ENCODE measurements at regions not wholly inside any gene's neighbourhood (a gene's known extent, or its start where the extent isn't known, plus 50 kb on each side); places are given as distances from the start of the nearest gene placed in this dataset.
"Not testable (repeated sequence)": the region's sequence is repeated elsewhere in the genome, so short reads cannot be mapped to it uniquely, and the experiment has no call there.

DNA sequence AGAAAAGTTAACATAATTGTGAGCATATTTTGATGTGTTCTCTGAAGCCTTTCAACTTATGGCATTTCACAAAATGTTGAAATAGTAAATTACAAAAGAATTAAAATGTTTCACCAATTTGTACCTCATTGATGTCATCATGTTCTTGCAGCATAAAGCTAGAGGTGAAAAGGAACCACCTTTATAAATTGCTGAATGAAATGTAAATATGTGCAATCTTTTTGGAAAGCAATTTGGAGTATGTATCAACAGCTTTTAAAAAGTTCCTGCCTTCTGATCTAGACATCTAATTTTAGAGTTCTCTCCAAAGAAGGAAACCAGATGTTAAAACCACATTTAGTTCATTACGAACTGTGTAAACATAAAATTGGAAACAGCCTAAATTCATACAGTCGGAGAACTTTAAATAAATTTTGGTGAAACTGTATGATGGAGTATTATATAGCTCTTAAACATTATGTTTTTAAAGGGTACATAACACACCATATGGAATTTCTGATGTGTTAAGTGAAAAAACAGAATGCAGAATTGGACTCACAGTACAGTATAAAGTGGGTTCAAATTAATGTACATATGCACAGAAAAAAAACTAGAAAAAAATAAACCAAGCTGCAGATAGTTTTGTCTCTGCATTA lies 311.2 kb upstream of the NAALADL2 start:
- no peak for DNase-seq

DNA sequence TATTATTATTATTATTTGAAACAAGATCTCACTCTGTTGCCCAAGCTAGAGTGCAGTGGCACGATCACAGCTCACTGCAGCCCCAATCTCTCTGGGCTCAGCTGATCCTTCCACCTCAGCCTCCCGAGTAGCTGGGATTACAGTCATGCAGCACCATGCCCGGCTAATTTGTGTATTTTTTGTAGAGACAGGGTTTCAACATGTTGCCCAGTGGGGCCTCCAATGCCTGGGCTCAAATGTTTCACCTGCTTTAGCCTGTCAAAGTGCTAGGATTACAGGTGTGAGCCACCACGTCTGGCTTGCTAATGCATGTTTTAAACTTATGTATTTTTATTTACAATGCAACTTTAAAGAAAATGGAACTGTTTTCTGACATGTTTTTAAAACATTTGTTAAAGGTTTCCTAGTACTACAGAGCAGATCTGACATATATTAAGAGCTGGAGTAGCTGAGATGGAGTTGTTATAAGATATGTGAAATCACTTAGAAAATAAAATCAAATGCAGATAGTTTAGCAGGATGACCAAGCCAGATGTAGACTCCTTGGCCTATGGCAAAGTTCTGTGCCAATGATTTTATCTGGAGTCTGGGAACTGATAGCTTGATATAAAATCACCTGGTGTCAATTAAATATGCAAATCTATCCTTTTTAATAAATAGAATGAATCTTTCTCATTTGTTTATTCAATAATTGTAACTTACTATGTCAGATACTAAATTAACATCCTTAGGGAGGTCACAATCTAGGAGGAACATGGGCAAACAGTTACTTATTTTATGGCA lies 310.1 kb upstream of the NAALADL2 start:
- DNase-seq: no peak

DNA sequence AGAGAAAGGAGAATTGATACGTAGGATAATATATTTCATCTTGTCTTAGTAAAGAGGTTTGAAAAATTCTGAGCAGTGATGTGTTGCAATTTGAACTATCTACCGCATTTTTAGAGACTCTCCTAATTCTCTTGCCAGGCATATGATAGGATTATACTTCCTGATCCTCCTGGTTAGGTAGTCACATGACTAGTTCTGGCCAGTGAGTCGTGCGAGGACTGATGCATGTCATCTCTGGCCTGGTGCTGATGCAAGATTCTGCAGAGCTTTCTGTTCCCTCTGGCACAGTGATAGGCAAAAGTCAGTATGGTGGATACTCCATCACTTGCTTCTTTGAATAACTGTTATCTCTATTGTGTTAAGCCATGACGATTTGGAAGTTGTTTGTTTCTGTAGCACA lies 277.6 kb upstream of the NAALADL2 start:
- DNase-seq: no peak

DNA sequence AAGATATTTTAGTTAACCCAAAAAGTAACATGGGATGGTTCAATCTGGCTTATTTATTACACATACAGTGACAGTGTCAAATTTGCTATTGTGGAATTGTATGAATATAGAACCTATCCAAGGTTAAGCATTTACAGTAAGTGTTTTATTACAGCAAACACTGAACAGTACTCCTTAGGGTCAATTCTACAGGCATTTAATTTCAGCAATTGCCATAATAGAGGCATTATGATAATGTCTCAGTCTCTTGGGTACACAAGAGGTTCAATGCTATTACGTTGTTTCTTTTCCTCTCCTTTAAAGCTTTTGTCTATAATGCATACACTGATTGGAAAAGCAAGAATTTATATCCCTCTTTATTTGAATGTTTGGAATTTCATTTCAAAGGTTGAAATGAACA lies 275.7 kb upstream of the NAALADL2 start:
- no peak for DNase-seq

DNA sequence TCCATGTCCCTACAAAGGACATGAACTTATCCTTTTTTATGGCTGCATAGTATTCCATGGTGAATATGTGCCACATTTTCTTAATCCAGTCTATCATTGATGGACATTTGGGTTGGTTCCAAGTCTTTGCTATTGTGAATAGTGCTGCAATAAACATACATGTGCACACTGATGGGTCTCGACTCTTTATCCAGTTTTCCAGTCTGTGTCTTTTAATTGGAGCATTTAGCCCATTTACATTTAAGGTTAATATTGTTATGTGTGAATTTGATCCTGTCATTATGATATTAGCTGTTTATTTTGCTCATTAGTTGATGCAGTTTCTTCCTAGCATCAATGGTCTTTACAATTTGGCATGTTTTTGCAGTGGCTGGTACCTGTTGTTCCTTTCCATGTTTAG lies 272.0 kb upstream of the NAALADL2 start:
- DNase-seq: not testable (repeated sequence)

DNA sequence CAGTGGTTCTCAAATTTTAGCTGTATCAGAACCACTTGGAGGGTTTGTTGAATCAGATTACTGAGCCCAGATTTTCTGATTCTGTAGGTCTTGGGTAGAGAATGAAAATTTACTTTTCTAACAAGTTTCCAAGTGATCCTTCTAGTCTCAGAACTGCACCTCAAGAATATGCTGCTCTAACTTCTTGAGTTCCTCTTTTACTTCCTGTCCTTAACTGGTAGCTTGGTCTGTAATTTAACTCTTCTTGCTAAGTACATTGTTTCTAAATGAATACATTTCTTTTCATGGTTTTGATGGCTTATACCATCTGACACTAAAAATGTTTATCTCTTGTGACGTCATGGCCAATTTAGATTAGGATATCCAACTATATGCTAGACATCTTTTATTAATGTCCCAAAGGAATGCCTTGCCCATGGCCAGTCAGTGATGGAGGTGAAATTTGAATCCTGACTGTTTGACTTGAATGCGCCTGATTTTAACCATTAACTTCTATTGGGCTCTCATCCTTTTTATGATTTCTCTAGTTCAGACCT lies 262.6 kb upstream of the NAALADL2 start:
- no peak for DNase-seq

DNA sequence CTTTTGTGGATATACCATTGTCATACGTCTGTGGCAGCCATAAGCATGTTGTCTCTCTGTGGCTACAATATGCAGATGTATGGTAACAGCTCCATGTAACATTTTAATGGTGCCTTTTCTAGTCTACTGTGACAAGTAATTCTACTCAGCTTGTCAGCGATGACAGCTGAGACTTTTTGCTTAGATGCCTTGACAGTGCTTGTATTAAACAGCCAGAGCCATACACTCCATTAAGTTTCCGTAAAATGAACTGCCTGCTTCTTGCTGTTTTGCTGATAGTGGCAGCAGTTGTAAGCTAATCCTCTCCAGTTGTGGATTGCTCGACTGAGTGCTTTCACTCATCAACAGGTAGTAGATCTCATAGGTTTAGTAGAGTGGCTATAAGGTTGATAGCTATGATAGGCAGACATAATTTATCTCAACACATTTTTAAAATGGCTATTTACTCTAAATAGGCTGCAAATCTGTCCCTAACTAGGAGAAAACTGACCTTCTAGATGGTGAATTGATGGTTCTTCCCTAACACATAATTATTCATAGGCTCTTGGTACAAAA lies 260.2 kb upstream of the NAALADL2 start:
- DNase-seq: no peak

DNA sequence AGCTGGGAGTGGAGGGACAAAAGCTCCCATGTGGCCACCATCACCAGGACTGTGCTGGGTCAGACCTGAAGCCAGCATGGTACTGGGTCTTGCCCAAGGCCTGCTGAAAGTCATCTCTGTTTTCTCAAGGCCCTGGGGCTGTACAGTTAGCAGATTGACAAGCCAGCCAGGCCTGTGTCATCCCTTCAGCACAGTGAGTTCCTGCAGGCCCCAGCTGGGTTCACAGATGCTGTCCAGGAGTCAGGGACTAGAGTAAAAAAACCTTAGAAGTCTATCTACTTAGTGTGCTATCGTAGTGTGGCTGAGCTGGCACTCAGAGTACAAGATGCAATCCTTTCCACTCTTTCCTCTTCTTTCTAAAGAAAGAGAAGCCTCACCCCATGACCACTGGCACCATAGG lies 246.0 kb upstream of the NAALADL2 start:
- no peak for DNase-seq

DNA sequence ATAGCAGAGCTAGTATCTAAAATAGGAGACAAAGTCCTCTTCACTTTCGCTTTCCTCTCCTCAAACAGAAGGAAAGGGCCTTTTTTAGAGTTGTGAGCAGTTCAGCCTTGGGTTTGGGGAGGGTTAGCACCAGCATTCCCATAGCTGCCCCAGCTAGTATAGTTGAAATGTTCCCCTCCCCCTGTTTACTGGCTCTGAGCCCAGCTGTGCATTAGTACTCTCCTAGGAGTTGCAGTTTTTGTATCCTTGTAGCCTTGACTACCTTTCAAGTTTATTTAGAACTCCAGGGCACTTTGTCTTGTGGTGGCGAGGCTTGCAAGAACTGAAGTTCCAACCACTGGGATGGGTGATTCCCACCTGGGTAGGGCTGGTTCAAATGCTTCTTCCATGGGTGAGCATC lies 245.1 kb upstream of the NAALADL2 start:
- DNase-seq: no peak

DNA sequence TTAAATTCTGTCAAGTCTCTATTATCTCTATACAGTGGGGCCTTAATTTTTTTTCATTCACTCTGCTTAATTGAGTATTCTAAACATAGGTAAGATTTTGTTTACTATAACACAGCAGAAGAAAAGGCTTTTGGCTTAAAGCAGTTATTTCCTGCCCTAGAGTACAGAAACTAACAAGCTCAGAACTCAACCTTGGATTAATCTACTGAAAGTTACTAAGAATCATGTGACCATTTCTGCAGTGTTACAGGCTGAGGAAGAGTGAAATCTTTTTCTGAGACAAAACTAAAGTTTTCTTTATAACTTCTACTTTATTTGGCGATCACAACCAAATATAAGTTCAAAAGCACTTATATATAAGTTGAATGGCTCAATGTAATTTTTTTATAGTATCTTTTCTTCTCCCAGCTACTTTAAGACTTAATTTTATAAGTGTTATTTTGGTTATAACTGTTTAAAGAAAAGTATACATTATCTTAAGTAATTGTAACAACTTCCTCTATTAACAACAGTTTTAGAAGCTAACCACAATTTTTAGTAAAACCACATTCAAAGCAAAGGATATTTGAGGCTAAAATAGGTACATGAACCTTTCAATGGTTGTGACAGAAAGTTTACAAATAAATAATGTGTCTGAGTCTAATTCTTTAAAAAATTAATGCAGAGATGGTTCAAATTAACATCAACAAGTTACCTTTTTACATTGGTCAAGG lies 240.6 kb upstream of the NAALADL2 start:
- DNase-seq: no peak

DNA sequence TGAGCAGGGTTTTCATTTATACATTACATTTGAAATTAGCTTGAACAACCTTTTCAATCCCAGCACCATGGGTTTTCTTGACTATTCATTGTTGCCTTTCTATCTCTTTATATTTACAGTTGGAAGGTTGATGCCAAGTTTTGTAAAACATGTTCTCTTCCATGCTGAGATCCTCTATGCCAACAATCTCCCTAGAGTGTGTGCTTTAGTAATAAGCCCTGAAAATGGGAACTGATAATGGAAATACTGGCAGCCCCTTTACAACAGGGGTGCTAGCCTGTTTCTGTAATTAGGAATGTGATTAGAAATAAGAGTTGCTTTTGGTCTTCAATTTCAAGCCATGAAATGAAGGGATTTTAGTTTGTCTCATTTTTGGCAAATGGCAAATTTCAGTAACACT lies 239.9 kb upstream of the NAALADL2 start:
- no peak for DNase-seq

DNA sequence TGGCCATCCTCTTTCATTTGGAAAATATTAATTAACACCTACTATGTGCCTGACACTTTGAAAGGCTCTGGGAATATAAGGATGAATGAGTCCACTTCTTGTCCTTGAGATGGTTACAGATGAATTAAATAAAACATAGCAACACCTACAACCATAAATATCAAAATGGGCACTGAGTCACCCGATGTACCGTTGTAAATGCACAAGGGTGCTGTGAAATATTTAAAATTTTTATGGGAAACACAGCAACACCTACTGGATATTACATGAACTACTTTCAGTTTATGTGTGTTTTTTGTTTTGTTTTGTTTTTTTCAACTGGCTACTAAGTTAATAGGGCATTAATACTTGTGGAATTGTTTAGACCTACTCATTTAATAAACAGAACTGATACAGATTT lies 239.0 kb upstream of the NAALADL2 start:
- no peak for DNase-seq

DNA sequence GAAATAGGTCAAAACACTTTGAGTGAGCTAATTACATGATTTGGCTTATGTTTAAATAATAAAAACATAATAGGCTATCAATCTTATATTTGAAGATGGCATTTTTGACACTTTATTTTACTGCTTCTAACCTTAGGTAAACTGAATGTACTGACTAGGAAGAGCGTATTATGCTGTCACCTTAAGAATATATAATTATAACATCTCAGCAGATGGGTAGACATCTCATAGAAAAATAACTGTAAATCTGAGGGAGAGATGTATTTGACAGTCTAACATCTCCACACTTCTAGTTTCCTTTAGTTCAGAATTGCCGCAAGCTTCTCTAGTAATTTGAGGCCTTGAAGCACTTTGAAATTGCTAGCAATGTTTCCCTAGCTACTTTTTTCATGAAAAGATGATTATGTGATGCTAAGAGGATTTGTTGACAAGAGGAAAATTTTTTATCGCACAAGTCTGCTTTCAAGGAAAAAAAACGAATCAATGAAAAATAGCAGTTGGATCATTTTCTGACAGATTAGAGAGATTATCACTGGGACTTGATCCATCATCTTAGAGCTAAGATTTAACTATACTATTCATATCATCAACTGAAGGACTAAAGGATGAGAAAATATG lies 238.2 kb upstream of the NAALADL2 start:
- no peak for DNase-seq

DNA sequence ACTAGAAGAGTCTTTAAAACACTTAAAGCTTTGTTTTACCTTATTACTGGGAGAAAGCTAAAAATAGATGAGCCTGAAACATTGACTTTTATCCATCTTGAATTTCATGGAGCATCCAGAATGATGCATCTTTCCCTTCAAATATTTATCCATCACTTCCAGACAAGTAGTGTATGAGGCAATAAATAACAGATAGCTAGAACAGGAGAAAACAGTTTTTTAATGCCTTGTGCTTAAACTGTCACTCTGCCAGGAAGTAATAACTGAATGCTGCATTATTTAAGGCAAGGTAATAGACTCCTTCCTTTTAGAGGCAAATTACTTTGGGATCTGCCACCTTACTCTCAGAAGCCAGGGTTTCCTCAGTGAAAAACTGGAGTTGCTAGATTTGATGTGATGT lies 225.8 kb upstream of the NAALADL2 start:
- no peak for DNase-seq

DNA sequence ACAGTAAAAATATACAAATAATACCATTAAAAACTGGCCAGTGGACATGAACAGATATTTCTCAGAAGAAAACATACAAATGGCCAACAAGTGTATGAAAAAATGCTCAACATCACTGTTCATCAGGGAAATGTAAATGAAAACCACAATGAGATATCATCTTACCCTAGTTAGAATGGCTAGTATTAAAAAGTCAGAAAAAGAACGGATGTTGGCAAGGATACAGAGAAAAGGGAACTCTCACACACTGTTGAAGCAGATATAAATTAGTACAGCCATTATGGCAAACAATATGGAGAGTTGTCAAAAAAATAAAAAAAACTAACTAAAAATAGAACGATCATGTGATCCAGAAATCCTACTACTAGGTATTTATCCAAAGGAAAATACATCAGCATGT lies 222.7 kb upstream of the NAALADL2 start:
- no peak for DNase-seq

DNA sequence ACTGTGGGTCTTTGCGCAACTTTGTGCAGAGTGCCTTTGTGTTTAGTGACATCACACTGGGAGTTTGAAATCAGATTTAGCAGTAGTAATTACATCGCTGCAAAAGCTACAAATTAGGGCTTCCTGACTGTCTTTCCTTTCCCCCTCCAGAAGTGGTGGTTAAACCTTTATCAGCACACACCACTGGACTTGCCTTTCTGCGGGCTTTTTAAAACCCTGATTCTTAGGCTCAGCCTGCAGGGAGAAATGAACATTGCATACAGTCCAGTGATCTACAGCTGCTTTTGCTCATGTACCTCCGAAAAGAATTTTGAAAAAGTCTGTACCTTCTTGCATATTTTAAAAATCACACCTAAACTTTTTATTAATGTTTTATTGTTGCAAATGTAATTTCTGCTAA lies 219.7 kb upstream of the NAALADL2 start:
- no peak for DNase-seq

DNA sequence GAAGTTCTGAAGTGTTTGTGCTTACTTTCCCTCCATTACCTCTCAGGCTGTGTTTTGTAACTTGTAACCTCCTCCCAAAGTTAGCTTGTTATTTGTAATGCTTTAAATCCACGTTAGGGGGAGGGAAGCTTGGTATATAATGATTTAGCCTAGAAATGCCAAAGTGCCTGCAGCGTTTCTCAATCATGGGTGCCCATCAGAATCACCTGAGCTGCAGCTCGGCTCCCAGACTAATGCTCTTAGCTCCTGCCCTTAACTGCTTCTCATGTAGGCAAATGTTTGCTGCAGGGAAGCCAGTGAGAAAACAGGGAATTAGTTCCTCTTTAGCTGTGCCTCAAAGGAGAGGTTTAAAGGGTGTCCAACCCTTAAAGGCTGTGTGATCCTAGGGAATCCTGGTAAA lies 219.2 kb upstream of the NAALADL2 start:
- DNase-seq: no peak

DNA sequence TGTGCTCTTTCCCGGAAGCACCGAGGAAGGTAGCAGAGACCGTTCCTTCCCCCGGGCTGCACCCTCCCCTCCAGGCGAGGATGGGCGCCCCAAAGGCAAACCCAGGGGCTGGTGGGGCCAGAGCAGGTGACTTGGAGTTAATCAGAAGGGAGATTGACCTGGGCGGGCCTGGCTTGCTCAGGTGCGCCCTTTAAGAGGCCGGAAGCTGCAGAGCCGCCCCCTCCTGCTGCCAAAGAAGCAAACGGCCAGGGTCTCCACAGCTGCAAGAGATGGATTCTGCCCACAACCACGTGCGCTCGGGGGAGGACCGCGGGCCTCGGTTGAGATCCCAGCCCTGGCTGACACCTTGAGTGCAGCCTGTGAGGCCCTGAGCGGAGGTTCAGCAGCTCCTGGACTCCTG lies 218.2 kb upstream of the NAALADL2 start:
- DNase-seq: no peak

DNA sequence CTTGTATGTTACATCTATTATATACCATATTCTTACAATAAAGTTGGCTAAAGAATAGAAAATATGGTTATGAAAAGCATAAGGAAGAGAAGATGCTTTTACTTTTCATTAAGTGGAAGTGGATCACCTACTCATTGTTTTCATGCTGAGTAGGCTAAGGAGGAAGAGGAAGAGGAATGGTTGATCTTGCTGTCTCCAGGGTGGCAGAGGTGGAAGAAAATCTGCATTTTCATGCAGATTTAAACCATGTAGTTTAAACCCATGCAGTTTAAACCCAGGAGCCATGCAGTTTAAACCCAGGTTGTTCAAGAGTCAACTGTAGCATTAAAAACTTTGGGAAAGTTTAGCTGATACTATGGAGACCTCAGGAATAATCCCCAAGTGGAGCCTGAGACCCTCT lies 214.8 kb upstream of the NAALADL2 start:
- DNase-seq: no peak

DNA sequence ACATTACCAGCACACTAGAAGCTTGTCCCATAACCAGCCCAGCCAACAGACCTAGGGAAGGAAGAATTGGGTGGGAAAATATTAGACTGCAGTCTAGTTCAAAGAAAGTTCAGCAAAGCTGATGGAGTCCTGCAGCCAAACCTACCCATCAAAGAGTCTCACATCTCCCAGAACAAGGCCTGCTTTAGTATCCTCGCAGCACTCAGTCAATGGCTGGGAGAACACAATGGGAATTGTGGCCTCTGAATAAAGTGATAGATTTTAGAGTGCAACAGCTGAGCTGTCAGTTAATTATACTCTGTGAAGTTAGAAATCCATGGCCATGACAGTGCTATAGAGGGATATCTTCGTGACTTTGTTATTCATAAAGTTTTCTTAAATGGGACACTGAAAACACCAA lies 207.2 kb upstream of the NAALADL2 start:
- no peak for DNase-seq

DNA sequence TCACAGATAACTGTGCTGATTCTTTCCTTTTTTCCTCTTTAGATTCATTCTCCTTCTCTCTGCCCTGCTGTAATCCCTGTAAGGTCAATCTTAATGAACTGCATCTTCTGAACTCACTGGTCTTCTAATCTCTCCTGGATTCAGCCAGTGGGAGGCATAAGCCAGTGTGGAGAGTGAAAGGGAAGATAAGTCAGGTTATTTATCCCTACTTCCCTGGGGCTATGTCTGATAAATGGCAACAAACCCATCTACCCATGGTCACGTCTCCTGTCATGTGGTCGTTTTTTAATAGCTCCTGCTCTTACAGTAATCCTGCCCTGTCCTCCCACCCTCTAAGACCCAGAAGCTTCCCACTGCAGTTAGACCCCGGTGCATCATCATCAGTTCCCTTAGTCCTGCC lies 199.6 kb upstream of the NAALADL2 start:
- DNase-seq: no peak

DNA sequence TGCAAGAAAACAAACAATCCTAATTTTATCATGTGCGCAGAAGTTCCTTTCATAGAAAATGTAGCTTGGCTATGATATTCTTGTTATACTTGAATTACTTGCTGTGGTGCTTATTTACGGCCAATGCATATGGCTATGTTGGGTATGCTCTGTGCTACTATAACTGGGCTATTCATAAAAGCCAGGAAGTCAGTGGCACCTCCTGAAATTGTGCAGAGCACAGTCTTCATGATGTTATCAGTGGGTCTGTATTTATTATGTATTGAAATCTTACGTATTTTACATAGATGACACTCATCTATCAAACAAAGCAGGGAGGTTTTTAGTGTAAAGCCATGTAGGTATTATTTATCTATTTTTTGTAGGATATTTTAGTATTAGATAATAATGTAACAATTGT lies 196.5 kb upstream of the NAALADL2 start:
- DNase-seq: no peak

DNA sequence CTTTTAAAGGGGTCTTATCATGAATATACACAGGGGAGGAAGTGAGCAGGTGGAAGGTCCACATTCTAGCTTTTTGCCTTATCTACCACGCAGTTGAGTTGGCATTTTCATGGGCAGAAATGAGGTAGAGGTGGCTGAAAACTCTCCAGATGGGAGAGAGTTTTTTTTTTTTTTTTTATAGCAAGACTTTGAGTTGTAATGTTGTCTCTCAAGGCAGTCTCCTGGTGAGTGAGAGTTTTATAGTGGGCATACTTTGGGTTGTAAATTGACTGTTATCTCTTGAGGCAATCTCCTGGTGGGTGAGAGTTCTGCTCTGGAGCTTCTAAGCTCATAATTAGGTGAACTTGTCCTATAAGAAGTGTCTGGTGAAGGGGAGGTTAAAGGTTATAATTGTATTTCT lies 191.7 kb upstream of the NAALADL2 start:
- DNase-seq: no peak

All from NCI-H524 treated with DMSO at 0.1 percent for 48 hours (cell line).